ENCODE measurements at regions not wholly inside any gene's neighbourhood (a gene's known extent, or its start where the extent isn't known, plus 50 kb on each side); places are given as distances from the start of the nearest gene placed in this dataset.
"Not testable (repeated sequence)": the region's sequence is repeated elsewhere in the genome, so short reads cannot be mapped to it uniquely, and the experiment has no call there.

DNA sequence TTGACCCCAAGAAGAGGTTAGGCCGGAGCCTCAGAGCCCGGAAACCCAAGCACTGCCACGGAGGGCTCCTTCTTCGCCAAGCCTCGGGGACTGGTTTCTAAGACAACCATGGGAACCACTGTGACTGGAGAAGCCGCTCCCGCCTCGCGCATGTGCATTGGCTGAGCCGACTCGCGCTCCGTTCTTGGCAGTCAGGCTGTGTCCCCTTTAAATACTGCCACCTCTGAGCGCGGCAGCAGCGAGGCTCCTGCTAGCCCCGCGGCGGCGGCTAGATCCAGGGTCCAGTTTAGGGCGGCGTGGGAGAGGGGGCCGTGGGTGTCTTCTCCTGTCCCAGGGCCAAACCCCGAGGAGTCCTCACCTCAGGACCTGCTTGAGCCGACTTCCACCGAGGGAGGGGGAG is 457.1 kb upstream of the ZNG1F start:
- H2AK5ac ChIP-seq (ENCODE audit: low read length); H3K27ac ChIP-seq (ENCODE audit: low read depth, low read length); H3K4ac ChIP-seq (ENCODE audit: low read depth, low read length); H3K4me3 ChIP-seq (ENCODE audit: low read length); H3K4me2 ChIP-seq (ENCODE audit: low read length); H3K4me1 ChIP-seq (ENCODE audit: control insufficient read depth, low read depth, low read length); DNase-seq; H3K36me3 ChIP-seq (ENCODE audit: control insufficient read depth, insufficient read depth, low read length); H4K8ac ChIP-seq (ENCODE audit: low read depth, low read length); H3K79me1 ChIP-seq (ENCODE audit: low read length); H3K18ac ChIP-seq (ENCODE audit: low read length); H3K56ac ChIP-seq (ENCODE audit: low read length); H2BK15ac ChIP-seq (replicated peaks; ENCODE audit: low read depth); H2BK120ac ChIP-seq (ENCODE audit: low read depth, low read length); H3K9ac ChIP-seq (ENCODE audit: low read length); H3K23ac ChIP-seq (ENCODE audit: low read length); H4K5ac ChIP-seq (ENCODE audit: low read length); H3K79me2 ChIP-seq (ENCODE audit: control insufficient read depth, insufficient read depth, low read length); H2BK5ac ChIP-seq (ENCODE audit: low read length); H3K27me3 ChIP-seq (ENCODE audit: insufficient read depth, low read length, poor library complexity): not testable (repeated sequence)
- no CpG with 5 or more reads among the region's 26 CpGs for WGBS (ENCODE audit: extremely low coverage, insufficient coverage, low lambda C conversion rate)

DNA sequence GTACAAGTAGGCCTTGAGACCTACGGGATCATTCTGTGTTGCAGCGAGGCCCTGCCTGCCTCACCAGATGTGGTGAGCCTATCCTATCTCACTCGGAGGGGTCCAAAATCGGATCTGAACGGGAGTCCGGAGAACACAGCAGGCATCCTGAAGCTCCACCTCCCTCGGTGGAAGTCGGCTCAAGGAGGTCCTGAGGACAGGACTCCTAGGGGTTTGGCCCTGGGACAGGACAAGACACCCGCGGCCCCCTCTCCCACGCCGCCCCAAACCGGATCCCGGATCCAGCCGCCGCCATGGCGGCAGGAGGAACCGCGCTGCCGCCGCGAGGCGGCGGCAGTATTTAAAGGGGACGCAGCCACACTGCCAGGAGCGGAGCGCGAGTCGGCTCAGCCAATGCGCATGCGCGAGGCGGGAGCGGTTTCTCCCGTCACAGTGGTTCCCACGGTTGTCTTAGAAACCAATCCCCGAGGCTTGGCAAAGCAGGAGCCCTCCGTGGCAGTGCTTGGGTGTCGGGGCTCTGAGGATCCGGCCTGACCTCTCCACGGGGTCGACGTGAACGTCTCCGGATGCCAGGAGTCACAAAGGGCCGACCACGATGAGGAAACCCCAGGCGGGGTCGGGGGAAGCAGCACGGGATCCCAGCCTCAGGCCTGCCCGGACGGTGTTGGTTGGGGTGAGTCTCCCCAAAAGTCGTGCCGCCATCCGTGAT is 454.6 kb upstream of the ZNG1F start:
- H3K4me2 ChIP-seq (ENCODE audit: low read length); H3K23ac ChIP-seq (ENCODE audit: low read length); H4K8ac ChIP-seq (ENCODE audit: low read depth, low read length); H3K79me2 ChIP-seq (ENCODE audit: control insufficient read depth, insufficient read depth, low read length); H2BK5ac ChIP-seq (ENCODE audit: low read length); DNase-seq; H3K27ac ChIP-seq (ENCODE audit: low read depth, low read length); H3K79me1 ChIP-seq (ENCODE audit: low read length); H4K5ac ChIP-seq (ENCODE audit: low read length); H3K18ac ChIP-seq (ENCODE audit: low read length); H3K36me3 ChIP-seq (ENCODE audit: control insufficient read depth, insufficient read depth, low read length); H3K4me1 ChIP-seq (ENCODE audit: control insufficient read depth, low read depth, low read length); H3K4ac ChIP-seq (ENCODE audit: low read depth, low read length); H3K27me3 ChIP-seq (ENCODE audit: insufficient read depth, low read length, poor library complexity); H2AK5ac ChIP-seq (ENCODE audit: low read length); H3K9ac ChIP-seq (ENCODE audit: low read length); H2BK15ac ChIP-seq (replicated peaks; ENCODE audit: low read depth); H2BK120ac ChIP-seq (ENCODE audit: low read depth, low read length); H3K56ac ChIP-seq (ENCODE audit: low read length); H3K4me3 ChIP-seq (ENCODE audit: low read length): not testable (repeated sequence)
- WGBS (ENCODE audit: extremely low coverage, insufficient coverage, low lambda C conversion rate): no CpG with 5 or more reads among the region's 55 CpGs

DNA sequence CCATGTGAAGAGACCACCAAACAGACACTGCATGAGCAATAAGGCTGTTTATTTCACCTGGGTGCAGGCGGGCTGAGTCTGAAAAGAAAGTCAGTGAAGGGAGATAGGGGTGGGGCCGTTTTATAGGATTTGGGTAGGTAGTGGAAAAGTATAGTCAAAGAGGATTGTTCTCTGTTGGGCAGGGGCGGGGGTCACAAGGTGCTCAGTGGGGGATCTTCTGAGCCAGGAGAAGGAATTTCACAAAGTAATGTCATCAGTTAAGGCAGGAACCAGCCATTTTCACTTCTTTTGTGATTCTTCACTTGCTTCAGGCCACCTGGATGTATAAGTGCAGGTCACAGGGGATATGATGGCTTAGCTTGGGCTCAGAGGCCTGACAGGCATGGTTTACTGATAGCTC is 444.6 kb upstream of the ZNG1F start:
- H3K4me3 ChIP-seq (ENCODE audit: low read length): not testable (repeated sequence)
- WGBS (ENCODE audit: extremely low coverage, insufficient coverage, low lambda C conversion rate): no CpG with 5 or more reads among the region's 3 CpGs

DNA sequence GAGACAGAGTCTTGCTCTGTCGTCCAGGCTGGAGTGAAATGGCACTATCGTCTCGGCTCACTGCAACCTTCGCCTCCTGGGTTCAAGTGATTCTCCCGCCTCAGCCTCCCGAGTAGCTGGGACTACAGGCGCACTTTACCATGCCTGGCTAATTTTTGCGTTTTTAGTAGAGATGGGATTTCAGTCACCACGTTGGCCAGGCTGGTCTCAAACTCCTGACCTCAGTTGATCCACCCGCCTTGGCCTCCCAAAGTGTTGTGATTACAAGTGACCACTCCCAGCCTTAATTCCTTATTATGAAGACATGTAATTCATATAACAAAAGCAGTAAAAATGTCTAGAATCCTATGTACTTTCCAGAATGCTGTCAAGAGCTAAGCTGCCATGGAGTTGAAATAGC is 434.5 kb upstream of the ZNG1F start:
- H3K79me1 ChIP-seq (ENCODE audit: low read length); H2BK120ac ChIP-seq (ENCODE audit: low read depth, low read length): not testable (repeated sequence)
- WGBS (ENCODE audit: extremely low coverage, insufficient coverage, low lambda C conversion rate): no CpG with 5 or more reads among the region's 10 CpGs

More for the DNA sequence above, 444.6 kb upstream of the ZNG1F start:
- DNase-seq; H2AK5ac ChIP-seq (ENCODE audit: low read length); H3K4me2 ChIP-seq (ENCODE audit: low read length); H4K5ac ChIP-seq (ENCODE audit: low read length); H4K8ac ChIP-seq (ENCODE audit: low read depth, low read length); H2BK15ac ChIP-seq (replicated peaks; ENCODE audit: low read depth); H3K27me3 ChIP-seq (ENCODE audit: insufficient read depth, low read length, poor library complexity); H3K79me1 ChIP-seq (ENCODE audit: low read length); H2BK120ac ChIP-seq (ENCODE audit: low read depth, low read length); H2BK5ac ChIP-seq (ENCODE audit: low read length); H3K18ac ChIP-seq (ENCODE audit: low read length); H3K4me1 ChIP-seq (ENCODE audit: control insufficient read depth, low read depth, low read length); H3K56ac ChIP-seq (ENCODE audit: low read length); H3K27ac ChIP-seq (ENCODE audit: low read depth, low read length); H3K79me2 ChIP-seq (ENCODE audit: control insufficient read depth, insufficient read depth, low read length); H3K9ac ChIP-seq (ENCODE audit: low read length); H3K23ac ChIP-seq (ENCODE audit: low read length); H3K4ac ChIP-seq (ENCODE audit: low read depth, low read length); H3K36me3 ChIP-seq (ENCODE audit: control insufficient read depth, insufficient read depth, low read length): not testable (repeated sequence)

DNA sequence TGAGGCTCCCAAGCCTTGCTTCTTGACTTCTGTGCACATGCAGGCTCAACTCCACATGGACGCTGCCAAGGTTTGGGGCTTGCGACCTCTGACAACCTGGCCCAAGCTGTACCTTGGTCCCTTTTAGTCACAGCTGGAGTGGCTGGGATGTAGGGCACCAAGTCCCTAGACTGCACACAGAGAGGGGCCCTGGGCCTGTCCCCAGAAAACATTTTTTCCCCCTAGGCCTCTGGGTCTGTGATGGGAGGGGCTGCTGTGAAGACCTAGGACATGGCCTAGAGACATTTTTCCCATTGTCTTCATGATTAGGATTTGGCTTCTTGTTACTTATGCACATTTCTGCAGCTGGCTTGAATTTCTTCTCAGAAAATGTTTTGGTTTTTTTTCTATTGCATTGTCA is 430.1 kb upstream of the ZNG1F start:
- H2BK15ac ChIP-seq (replicated peaks; ENCODE audit: low read depth); H3K23ac ChIP-seq (ENCODE audit: low read length); DNase-seq; H4K8ac ChIP-seq (ENCODE audit: low read depth, low read length); H2BK120ac ChIP-seq (ENCODE audit: low read depth, low read length); H3K79me1 ChIP-seq (ENCODE audit: low read length); H3K4me3 ChIP-seq (ENCODE audit: low read length); H3K79me2 ChIP-seq (ENCODE audit: control insufficient read depth, insufficient read depth, low read length); H3K27me3 ChIP-seq (ENCODE audit: insufficient read depth, low read length, poor library complexity); H3K36me3 ChIP-seq (ENCODE audit: control insufficient read depth, insufficient read depth, low read length); H4K5ac ChIP-seq (ENCODE audit: low read length); H3K56ac ChIP-seq (ENCODE audit: low read length); H3K27ac ChIP-seq (ENCODE audit: low read depth, low read length); H3K18ac ChIP-seq (ENCODE audit: low read length); H2AK5ac ChIP-seq (ENCODE audit: low read length); H2BK5ac ChIP-seq (ENCODE audit: low read length); H3K4ac ChIP-seq (ENCODE audit: low read depth, low read length); H3K4me1 ChIP-seq (ENCODE audit: control insufficient read depth, low read depth, low read length); H3K4me2 ChIP-seq (ENCODE audit: low read length); H3K9ac ChIP-seq (ENCODE audit: low read length): not testable (repeated sequence)
- WGBS (ENCODE audit: extremely low coverage, insufficient coverage, low lambda C conversion rate): no CpG with 5 or more reads among the region's 2 CpGs

More for the DNA sequence above, 434.5 kb upstream of the ZNG1F start:
- not testable (repeated sequence) for H3K18ac ChIP-seq (ENCODE audit: low read length); H3K23ac ChIP-seq (ENCODE audit: low read length); DNase-seq; H3K9ac ChIP-seq (ENCODE audit: low read length); H3K27ac ChIP-seq (ENCODE audit: low read depth, low read length); H3K27me3 ChIP-seq (ENCODE audit: insufficient read depth, low read length, poor library complexity); H3K79me2 ChIP-seq (ENCODE audit: control insufficient read depth, insufficient read depth, low read length); H2BK5ac ChIP-seq (ENCODE audit: low read length); H3K36me3 ChIP-seq (ENCODE audit: control insufficient read depth, insufficient read depth, low read length); H4K5ac ChIP-seq (ENCODE audit: low read length); H3K4me2 ChIP-seq (ENCODE audit: low read length); H3K4ac ChIP-seq (ENCODE audit: low read depth, low read length); H3K56ac ChIP-seq (ENCODE audit: low read length); H3K4me3 ChIP-seq (ENCODE audit: low read length); H3K4me1 ChIP-seq (ENCODE audit: control insufficient read depth, low read depth, low read length); H2AK5ac ChIP-seq (ENCODE audit: low read length); H2BK15ac ChIP-seq (replicated peaks; ENCODE audit: low read depth); H4K8ac ChIP-seq (ENCODE audit: low read depth, low read length)

DNA sequence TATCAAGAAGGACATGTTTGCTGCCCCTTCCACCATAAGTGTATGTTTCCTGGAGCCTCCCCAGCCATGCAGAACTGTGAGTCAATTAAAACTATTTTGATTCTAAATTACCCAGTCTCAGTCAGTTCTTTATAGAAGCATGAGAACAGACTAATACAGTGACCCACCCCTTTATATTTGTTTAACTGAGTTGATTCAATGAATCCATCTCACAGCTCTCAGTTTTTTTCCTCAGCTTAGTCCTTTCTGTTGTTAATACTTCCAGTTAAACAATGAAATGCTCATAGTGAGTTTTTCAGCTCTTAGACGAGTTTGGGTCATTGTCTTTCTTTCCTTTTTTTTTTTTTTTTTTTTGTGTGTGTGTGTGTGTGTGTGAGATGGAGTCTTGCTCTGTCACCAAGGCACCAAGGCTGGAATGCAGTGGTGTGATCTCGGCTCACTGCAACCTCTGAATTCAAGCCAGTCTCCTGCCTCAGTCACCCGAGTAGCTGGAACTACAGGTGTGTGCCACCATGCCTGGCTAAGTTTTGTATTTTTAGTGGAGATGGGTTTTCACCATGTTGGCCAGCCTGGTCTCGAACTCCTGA is 417.9 kb upstream of the ZNG1F start:
- H4K5ac ChIP-seq (ENCODE audit: low read length); H3K4me1 ChIP-seq (ENCODE audit: control insufficient read depth, low read depth, low read length); H3K79me2 ChIP-seq (ENCODE audit: control insufficient read depth, insufficient read depth, low read length); H3K79me1 ChIP-seq (ENCODE audit: low read length); H3K4me3 ChIP-seq (ENCODE audit: low read length); H2AK5ac ChIP-seq (ENCODE audit: low read length); H3K27ac ChIP-seq (ENCODE audit: low read depth, low read length); H4K8ac ChIP-seq (ENCODE audit: low read depth, low read length); H3K23ac ChIP-seq (ENCODE audit: low read length); H3K56ac ChIP-seq (ENCODE audit: low read length); H3K4ac ChIP-seq (ENCODE audit: low read depth, low read length); H3K4me2 ChIP-seq (ENCODE audit: low read length); H3K27me3 ChIP-seq (ENCODE audit: insufficient read depth, low read length, poor library complexity); H3K9ac ChIP-seq (ENCODE audit: low read length); H2BK15ac ChIP-seq (replicated peaks; ENCODE audit: low read depth); H2BK5ac ChIP-seq (ENCODE audit: low read length); H3K18ac ChIP-seq (ENCODE audit: low read length); H3K36me3 ChIP-seq (ENCODE audit: control insufficient read depth, insufficient read depth, low read length); DNase-seq; H2BK120ac ChIP-seq (ENCODE audit: low read depth, low read length): not testable (repeated sequence)
- no CpG with 5 or more reads among the region's 4 CpGs for WGBS (ENCODE audit: extremely low coverage, insufficient coverage, low lambda C conversion rate)
